ENCODE measurements at regions not wholly inside any gene's neighbourhood (a gene's known extent, or its start where the extent isn't known, plus 50 kb on each side); places are given as distances from the start of the nearest gene placed in this dataset.

GRCh38 chr1:143694085-143694484 is 277.7 kb downstream of the FAM72C start:
- no peaks in the 10 kb centered on the region for H3K4me1 ChIP-seq (ENCODE audit: control insufficient read depth in 1 of 2, insufficient read depth in 2 of 2, low read depth in 1 of 2, low read length in 1 of 2)
- H3K9me2 ChIP-seq, result no peaks in the 10 kb centered on the region
- DNase-seq, result no peak
- TF ChIP-seq USF1 (IDR thresholded peaks at IDR 0.05; ENCODE audit: borderline replicate concordance, low read depth) (no peak), TCF12 (IDR thresholded peaks at IDR 0.05) (no peak)
- H3K9me3 ChIP-seq, result no peaks in the 10 kb centered on the region
- ChIA-PET CTCF (no interaction called here), POLR2A (no interaction called here)
- H3K27me3 ChIP-seq (ENCODE audit: insufficient read depth), result peaks cover 85% of the 10 kb centered on the region
- no peak overlapping the region for H3K4me3 ChIP-seq (ENCODE audit: low read depth in 2 of 2, low read length in 1 of 2)
- no peaks in the 10 kb centered on the region for H3K36me3 ChIP-seq (replicated peaks in 1 of 2; ENCODE audit: control insufficient read depth in 1 of 2, insufficient read depth in 2 of 2, low read length in 1 of 2)
- H3F3A ChIP-seq (replicated peaks; ENCODE audit: insufficient read depth), result no peaks in the 10 kb centered on the region
- H2AFZ ChIP-seq (ENCODE audit: low read depth), result no peak overlapping the region
- H4K20me1 ChIP-seq (ENCODE audit: insufficient read depth), result no peaks in the 10 kb centered on the region
- no peak overlapping the region for H3K9ac ChIP-seq
- H3K4me2 ChIP-seq, result no peak overlapping the region
- H3K27ac ChIP-seq (ENCODE audit: low read depth in 2 of 2, low read length in 1 of 2), result no peak overlapping the region
- no peaks in the 10 kb centered on the region for H3K79me2 ChIP-seq (ENCODE audit: insufficient read depth)
- 0% methylated on average over 2 of the region's 3 CpGs for WGBS (ENCODE audit: low lambda C conversion rate)

GRCh38 chr1:143691971-143692529 is 279.7 kb downstream of the FAM72C start:
- Histone ChIP-seq H3K4me3 (ENCODE audit: low read depth in 2 of 2, low read length in 1 of 2) (peak overlapping the region in 1 of 2 experiments; percentile 29; a peak in 2 of 4 replicates), H3K9me2 (no peaks in the 10 kb centered on the region), H3K4me2 (peak overlapping the region; percentile 9; the same call in 1 of the 2 replicates), H3K27ac (ENCODE audit: low read depth in 2 of 2, low read length in 1 of 2) (no peak overlapping the region), H3F3A (replicated peaks; ENCODE audit: insufficient read depth) (no peaks in the 10 kb centered on the region), H3K9ac (no peak overlapping the region), H3K27me3 (ENCODE audit: insufficient read depth) (peaks cover 65% of the 10 kb centered on the region), H3K36me3 (replicated peaks in 1 of 2; ENCODE audit: control insufficient read depth in 1 of 2, insufficient read depth in 2 of 2, low read length in 1 of 2) (no peaks in the 10 kb centered on the region), H4K20me1 (ENCODE audit: insufficient read depth) (no peaks in the 10 kb centered on the region), H2AFZ (ENCODE audit: low read depth) (no peak overlapping the region), H3K9me3 (no peaks in the 10 kb centered on the region), H3K79me2 (ENCODE audit: insufficient read depth) (no peaks in the 10 kb centered on the region), H3K4me1 (ENCODE audit: control insufficient read depth in 1 of 2, insufficient read depth in 2 of 2, low read depth in 1 of 2, low read length in 1 of 2) (no peaks in the 10 kb centered on the region)
- POLR2A ChIA-PET, result no interaction called here
- TF ChIP-seq PBX3 (IDR thresholded peaks at IDR 0.05) (no peak), FOXJ3 (CRISPR knock-in tag; IDR thresholded peaks at IDR 0.05) (no peak), IRF3 (IDR thresholded peaks at IDR 0.05; ENCODE audit: low read depth, low read length) (no peak), NFIC (IDR thresholded peaks at IDR 0.05; ENCODE audit: borderline replicate concordance) (no peak), YY1 (IDR thresholded peaks at IDR 0.05; ENCODE audit: low read depth) (no peak), MAX (IDR thresholded peaks at IDR 0.05; ENCODE audit: low read depth) (no peak), REST (IDR thresholded peaks at IDR 0.05; ENCODE audit: low read depth, low read length) (no peak), NRF1 (IDR thresholded peaks at IDR 0.05; ENCODE audit: low read depth, low read length) (no peak), FOSL2 (IDR thresholded peaks at IDR 0.05; ENCODE audit: borderline replicate concordance, low read depth) (no peak), TCF12 (IDR thresholded peaks at IDR 0.05) (no peak), RAD21 (IDR thresholded peaks at IDR 0.05; ENCODE audit: low read length) (no peak), FOXM1 (IDR thresholded peaks at IDR 0.05; ENCODE audit: low read depth) (no peak)
- DNase-seq, result no peak
- CTCF ChIA-PET, result no interaction called here
- WGBS (ENCODE audit: low lambda C conversion rate), result 11% methylated on average over 20 of the region's 29 CpGs
